Neural crest cell (in vitro differentiated cells): ENCODE measurements at regions not wholly inside any gene's neighbourhood (a gene's known extent, or its start where the extent isn't known, plus 50 kb on each side); places are given as distances from the start of the nearest gene placed in this dataset.
"Not testable (repeated sequence)": the region's sequence is repeated elsewhere in the genome, so short reads cannot be mapped to it uniquely, and the experiment has no call there.

Source experiments
- DNase-seq: peaks from one replicate; pipeline ENCODE4 v3.0.0; 2021; ENCODE audit warnings: low read depth, mixed read lengths, low spot score
- H3K27ac Mint-ChIP-seq: one replicate; pipeline ENCODE4 v1.8.0; 2021; ENCODE audit warnings: mild to moderate bottlenecking, mixed read lengths; ENCODE audit not compliant: unreplicated experiment
- H3K27me3 Mint-ChIP-seq: 2 replicates; pipeline ENCODE4 v1.8.0; 2021; ENCODE audit warnings: low read depth, mild to moderate bottlenecking, mixed read lengths
- H3K36me3 Mint-ChIP-seq: 2 replicates; pipeline ENCODE4 v1.8.0; 2021; ENCODE audit warnings: low read depth, mild to moderate bottlenecking, mixed read lengths
- H3K4me1 Mint-ChIP-seq: 2 replicates; pipeline ENCODE4 v1.8.0; 2021; ENCODE audit warnings: mixed read lengths
- H3K4me3 Mint-ChIP-seq: one replicate; pipeline ENCODE4 v1.8.0; 2021; ENCODE audit warnings: mild to moderate bottlenecking, mixed read lengths
- H3K9me3 Mint-ChIP-seq: 2 replicates; pipeline ENCODE4 v1.8.0; 2021; ENCODE audit warnings: mixed read lengths
- CTCF ChIP-seq: fragments of 200-600 bp; sonication (generic); conservative IDR thresholded peaks from 2 replicates; pipeline ENCODE4 v1.5.0; 2021; ENCODE audit warnings: antibody characterized with exemption, mild to moderate bottlenecking

GRCh38 chr6:174036-174435, 118.3 kb upstream of the DUSP22 start:
- Mint-ChIP-seq H3K4me1 (no peaks in the 10 kb centered on the region), H3K36me3 (no peaks in the 10 kb centered on the region), H3K9me3 (no peaks in the 10 kb centered on the region), H3K27ac (no peak overlapping the region), H3K4me3 (no peak overlapping the region), H3K27me3 (peaks cover 45% of the 10 kb centered on the region)
- DNase-seq, result no peak
- TF ChIP-seq CTCF, result no peak

- no peaks in the 10 kb centered on the region for H3K36me3 Mint-ChIP-seq
- no peak overlapping the region for H3K27ac Mint-ChIP-seq
- DNase-seq, result no peak
- TF ChIP-seq CTCF, result no peak
- no peaks in the 10 kb centered on the region for H3K4me1 Mint-ChIP-seq
- H3K4me3 Mint-ChIP-seq, result no peak overlapping the region
- no peaks in the 10 kb centered on the region for H3K9me3 Mint-ChIP-seq
- H3K27me3 Mint-ChIP-seq, result peaks cover 36% of the 10 kb centered on the region
Measured at GRCh38 chr6:175680-176079, 116.6 kb upstream of the DUSP22 start.

- Mint-ChIP-seq H3K36me3 (no peaks in the 10 kb centered on the region), H3K4me1 (no peaks in the 10 kb centered on the region), H3K27ac (no peak overlapping the region), H3K9me3 (no peaks in the 10 kb centered on the region), H3K27me3 (peaks cover 25% of the 10 kb centered on the region), H3K4me3 (no peak overlapping the region)
- no peak for DNase-seq
- no peak for TF ChIP-seq CTCF
Measured at GRCh38 chr6:176766-177165, 115.5 kb upstream of the DUSP22 start.

- peaks cover 17% of the 10 kb centered on the region for H3K27me3 Mint-ChIP-seq
- H3K4me3 Mint-ChIP-seq, result no peak overlapping the region
- DNase-seq, result no peak
- H3K9me3 Mint-ChIP-seq, result no peaks in the 10 kb centered on the region
- no peak for TF ChIP-seq CTCF
- H3K27ac Mint-ChIP-seq, result no peak overlapping the region
- H3K36me3 Mint-ChIP-seq, result no peaks in the 10 kb centered on the region
- no peaks in the 10 kb centered on the region for H3K4me1 Mint-ChIP-seq
Measured at GRCh38 chr6:178119-178518, 114.2 kb upstream of the DUSP22 start.

- not testable (repeated sequence) for H3K36me3 Mint-ChIP-seq, H3K9me3 Mint-ChIP-seq, H3K4me3 Mint-ChIP-seq, DNase-seq, H3K27ac Mint-ChIP-seq, H3K4me1 Mint-ChIP-seq, H3K27me3 Mint-ChIP-seq
Measured at GRCh38 chr6:178929-179328, 113.4 kb upstream of the DUSP22 start.

GRCh38 chr6:179340-179950, 112.8 kb upstream of the DUSP22 start:
- peaks cover 6% of the 10 kb centered on the region for H3K27me3 Mint-ChIP-seq
- no peak overlapping the region for H3K4me3 Mint-ChIP-seq
- no peak for DNase-seq
- no peaks in the 10 kb centered on the region for H3K36me3 Mint-ChIP-seq
- no peak overlapping the region for H3K27ac Mint-ChIP-seq
- TF ChIP-seq CTCF, result no peak
- no peaks in the 10 kb centered on the region for H3K4me1 Mint-ChIP-seq
- H3K9me3 Mint-ChIP-seq, result no peaks in the 10 kb centered on the region

- H3K9me3 Mint-ChIP-seq, H3K27me3 Mint-ChIP-seq, H3K4me3 Mint-ChIP-seq, DNase-seq, H3K27ac Mint-ChIP-seq, H3K4me1 Mint-ChIP-seq, H3K36me3 Mint-ChIP-seq: not testable (repeated sequence)
Measured at GRCh38 chr6:180091-180694, 112.1 kb upstream of the DUSP22 start.
